K562 (cell line): ENCODE measurements at regions not wholly inside any gene's neighbourhood (a gene's known extent, or its start where the extent isn't known, plus 50 kb on each side); places are given as distances from the start of the nearest gene placed in this dataset.

Experiments
- ATAC-seq: fragments of 200-7000 bp; cut with Tn5 transposase; 3 replicates; pipeline ENCODE4 v1.9.1; 2020; ENCODE audit warnings: moderate library complexity
- BruUV-seq: library from RNA; stranded (reverse); fragments of 400-500 nt; replicated peaks from 2 replicates; lab custom pipeline; 2021; lab: Mats Ljungman, UMichigan
- CTCF ChIA-PET: fragments of 300-600 bp; formaldehyde crosslinking; extraction: SDS; loops from one replicate; lab custom pipeline; 2021; ENCODE audit warnings: low intra/inter-chr PET ratio; lab: Yijun Ruan, JAX
- POLR2A ChIA-PET: fragments of 300-600, 350-650 bp; sonication (Branson Sonifier 250); formaldehyde crosslinking; extraction: SDS; loops from one replicate; lab custom pipeline; 2021; ENCODE audit warnings: antibody characterized with exemption, inconsistent platforms; lab: Yijun Ruan, JAX
- DNase-seq, 4 experiments: peaks; one replicate each; pipeline versions ENCODE4 v3.0.0 to v3.0.0-alpha.2; 2011 to 2018; ENCODE audit warnings: low spot score in 3 of 4, mixed read lengths in 3 of 4; ENCODE audit errors: extremely low read depth in 1 of 4
- FAIRE-seq: peaks from 2 replicates; lab custom pipeline; 2011; peaks lifted over from hg19 to GRCh38; lab: Jason Lieb, UNC
- H2AFZ ChIP-seq: 2 replicates; pipeline ENCODE4 v1.6.0; 2011; ENCODE audit warnings: low read depth, low read length, control low read depth, inconsistent platforms
- H3K27ac ChIP-seq: fragments of 200-600 bp; 3 replicates; pipeline ENCODE4 v1.8.0; 2011; ENCODE audit warnings: low read depth, mild to moderate bottlenecking, control low read depth, inconsistent platforms, low read length, moderate library complexity, mixed read lengths; ENCODE audit errors: extremely low read depth
- H3K27me3 ChIP-seq, 2 experiments: fragments of 300-600 bp in 1 of 2; 2 replicates in 1 of 2; 3 replicates in 1 of 2; pipeline versions ENCODE4 v1.6.0 to v1.8.0; 2011; ENCODE audit warnings: inconsistent platforms in 2 of 2, low read length in 2 of 2, mild to moderate bottlenecking in 1 of 2, mixed read lengths in 1 of 2, moderate library complexity in 1 of 2; ENCODE audit not compliant: control insufficient read depth in 2 of 2, insufficient read depth in 2 of 2
- H3K36me3 ChIP-seq: fragments of 300-600 bp; 3 replicates; pipeline ENCODE4 v1.8.0; 2011; ENCODE audit warnings: mild to moderate bottlenecking, low read length, inconsistent platforms; ENCODE audit not compliant: control insufficient read depth, insufficient read depth
- H3K4me1 ChIP-seq, 2 experiments: fragments of 200-600 bp in 1 of 2; replicated peaks in 1 of 2; 2 replicates in 1 of 2; 3 replicates in 1 of 2; pipeline versions ENCODE4 v1.5.1 to v1.8.0; 2011; ENCODE audit warnings: inconsistent platforms in 2 of 2, low read length in 2 of 2, mild to moderate bottlenecking in 1 of 2, mixed read lengths in 1 of 2, moderate library complexity in 1 of 2; ENCODE audit not compliant: control insufficient read depth in 2 of 2, insufficient read depth in 2 of 2
- H3K4me2 ChIP-seq: 2 replicates; pipeline ENCODE4 v1.6.1; 2011; ENCODE audit warnings: low read length, control low read depth, inconsistent platforms, mixed read lengths; ENCODE audit not compliant: insufficient read depth
- H3K4me3 ChIP-seq: fragments of 200-600 bp; sonication (generic), shearing (Covaris generic); 2 replicates; pipeline ENCODE4 v1.5.1; 2016; ENCODE audit warnings: control low read depth, inconsistent platforms
- H3K79me2 ChIP-seq: fragments of 200-600 bp; 3 replicates; pipeline ENCODE4 v1.8.0; 2011; ENCODE audit warnings: low read length, inconsistent platforms; ENCODE audit not compliant: control insufficient read depth, insufficient read depth
- H3K9ac ChIP-seq, 2 experiments: 2 replicates each; pipeline versions ENCODE4 v1.6.0 to v1.6.1; 2011; ENCODE audit warnings: low read depth in 2 of 2, low read length in 2 of 2, control low read depth in 1 of 2, inconsistent platforms in 1 of 2, mild to moderate bottlenecking in 1 of 2, mixed read lengths in 1 of 2; ENCODE audit not compliant: insufficient read depth in 1 of 2
- H3K9me1 ChIP-seq: one replicate; pipeline ENCODE4 v1.6.0; 2011; ENCODE audit warnings: inconsistent platforms, mild to moderate bottlenecking, low read length, moderate library complexity; ENCODE audit not compliant: control insufficient read depth, insufficient read depth
- H3K9me3 ChIP-seq: replicated peaks from 2 replicates; pipeline ENCODE4 v1.5.1; 2011; ENCODE audit warnings: low read depth, low read length, inconsistent platforms; ENCODE audit not compliant: control insufficient read depth, insufficient read depth
- H4K20me1 ChIP-seq: replicated peaks from 2 replicates; pipeline ENCODE4 v1.6.1; 2011; ENCODE audit warnings: low read length, inconsistent platforms, mixed read lengths; ENCODE audit not compliant: control insufficient read depth, insufficient read depth
- CGGBP1 ChIP-seq: fragments of 250-450 bp; sonication (Bioruptor Pico); IDR thresholded peaks from 2 replicates; pipeline ENCODE4 v1.9.0; 2021; ENCODE audit warnings: mild to moderate bottlenecking
- CHCHD3 ChIP-seq: fragments of 250-450 bp; sonication (Bioruptor Pico); IDR thresholded peaks from 2 replicates; pipeline ENCODE4 v2.1.2; 2022; ENCODE audit warnings: mild to moderate bottlenecking
- DMBX1 ChIP-seq: fragments of 250-450 bp; sonication (Bioruptor Pico); IDR thresholded peaks from 2 replicates; pipeline ENCODE4 v1.8.0; 2022; ENCODE audit warnings: inconsistent platforms, mild to moderate bottlenecking, moderate library complexity, borderline replicate concordance
- MBD2 ChIP-seq: sonication (generic); IDR thresholded peaks from 2 replicates; pipeline ENCODE4 v1.6.1; 2016; ENCODE audit warnings: low read depth, borderline replicate concordance
- RBM39 ChIP-seq: fragments of 200-400 bp; formaldehyde crosslinking; optimal IDR thresholded peaks from 2 replicates; pipeline ENCODE3; 2018; ENCODE audit warnings: low read depth, low read length
- SETDB1 ChIP-seq: IDR thresholded peaks from one replicate; pipeline ENCODE4 v1.6.1; 2012; ENCODE audit warnings: low read length, control low read depth, inconsistent platforms
- ZNF133 ChIP-seq: fragments of 250-450 bp; sonication (Bioruptor Pico); IDR thresholded peaks from 2 replicates; pipeline ENCODE4 v1.4.0; 2020; ENCODE audit warnings: mild to moderate bottlenecking
- ZNF511 ChIP-seq: sonication (generic); formaldehyde crosslinking; IDR thresholded peaks from 2 replicates; pipeline ENCODE4 v1.8.0; 2022; ENCODE audit warnings: mild to moderate bottlenecking, missing genetic modification reagents
- WGBS: fragments of 100-300 bp; shearing (Covaris generic); methylation state at CpG from one replicate; pipeline ENCODE4 v1.1.6; 2016; ENCODE audit warnings: low coverage, mixed read lengths; ENCODE audit not compliant: insufficient coverage; ENCODE audit errors: missing lambda C conversion rate; 5-methylcytosine and 5-hydroxymethylcytosine counted together
- in situ Hi-C: fragments of 300-500 bp; cut with MboI; formaldehyde crosslinking; loops from 4 replicates; pipeline ENCODE4 v1.15.0; 2018; ENCODE audit warnings: inconsistent platforms, mixed read lengths
- intact Hi-C: fragments of 100-400 bp; cut with micrococcal nuclease; formaldehyde crosslinking; loops from 2 replicates; pipeline ENCODE4 v1.14.2; 2022

GRCh38 chr12:34106172-34106571 is 83.9 kb downstream of the ALG10 start:
- no peak overlapping the region for H2AFZ ChIP-seq
- in situ Hi-C loops (no loop called here), intact Hi-C loops (no loop called here)
- peaks cover 0 to 26% of the 10 kb centered on the region in 2 experiments; a peak in 2 of 5 replicates for H3K27me3 ChIP-seq
- no peaks in the 10 kb centered on the region for H3K9me3 ChIP-seq
- peaks cover 0 to 12% of the 10 kb centered on the region in 2 experiments; a peak in 2 of 5 replicates for H3K4me1 ChIP-seq
- FAIRE-seq (no peak), ATAC-seq (no peak), DNase-seq (no peak)
- no peak overlapping the region for H3K27ac ChIP-seq
- POLR2A ChIA-PET, result interaction anchor here (0.7 to 0.9 kb wide), 2 partner anchors 10 to 134 kb away, joined by 3 to 4 read pairs; no protein-coding TSS in a partner anchor
- H3K4me3 ChIP-seq, result no peak overlapping the region
- no peaks in the 10 kb centered on the region for H3K79me2 ChIP-seq
- H3K9ac ChIP-seq, result no peak overlapping the region
- 10% methylated on average over 2 of the region's 2 CpGs for WGBS
- H3K4me2 ChIP-seq, result no peak overlapping the region
- CTCF ChIA-PET, result no interaction called here
- H4K20me1 ChIP-seq, result no peaks in the 10 kb centered on the region
- no peak for TF ChIP-seq SETDB1
- TF ChIP-seq ZNF133 (CRISPR knock-in tag), result no peak
- no peak for TF ChIP-seq CGGBP1 (CRISPR knock-in tag)
- TF ChIP-seq ZNF511 (CRISPR knock-in tag), result no peak
- TF ChIP-seq MBD2, result no peak
- BruUV-seq, result no TSS peak
- no peaks in the 10 kb centered on the region for H3K9me1 ChIP-seq
- no peaks in the 10 kb centered on the region for H3K36me3 ChIP-seq

GRCh38 chr12:34107016-34107415 is 84.7 kb downstream of the ALG10 start:
- Histone ChIP-seq H4K20me1 (no peaks in the 10 kb centered on the region), H3K36me3 (no peaks in the 10 kb centered on the region), H3K4me2 (no peak overlapping the region), H3K4me1 (peaks cover 0 to 12% of the 10 kb centered on the region in 2 experiments; a peak in 2 of 5 replicates), H3K9me3 (no peaks in the 10 kb centered on the region), H3K4me3 (no peak overlapping the region), H3K9ac (no peak overlapping the region), H3K9me1 (no peaks in the 10 kb centered on the region), H3K79me2 (no peaks in the 10 kb centered on the region), H3K27ac (no peak overlapping the region), H3K27me3 (peaks cover 0 to 26% of the 10 kb centered on the region in 2 experiments; a peak in 2 of 5 replicates), H2AFZ (no peak overlapping the region)
- no peak for ATAC-seq
- WGBS, result 6% methylated on average over 10 of the region's 11 CpGs
- POLR2A ChIA-PET, result interaction anchor here (0.5 kb wide), 1 partner anchor 62 kb away, joined by 3 read pairs; no protein-coding TSS in a partner anchor
- FAIRE-seq, result no peak
- no peak for DNase-seq
- in situ Hi-C loops (no loop called here), intact Hi-C loops (no loop called here)
- BruUV-seq, result no TSS peak
- CTCF ChIA-PET, result no interaction called here
- TF ChIP-seq RBM39 (no peak), DMBX1 (no peak), CHCHD3 (CRISPR knock-in tag) (no peak)
